Heart right ventricle (tissue), 16 donors: ENCODE measurements at regions not wholly inside any gene's neighbourhood (a gene's known extent, or its start where the extent isn't known, plus 50 kb on each side); places are given as distances from the start of the nearest gene placed in this dataset.

Experiments used
- ATAC-seq, 8 donors: fragments of 200-7000 bp; cut with Tn5 transposase; one replicate each; pipeline ENCODE4 v1.9.1; 2020; ENCODE audit warnings: mild to moderate bottlenecking in 8 of 8, moderate library complexity in 8 of 8, moderate number of reproducible peaks in 1 of 8
- DNase-seq, 2 donors: peaks; one replicate each; pipeline ENCODE4 v3.0.0-alpha.2; 2020
- H3K27ac ChIP-seq, 10 donors: fragments of 200-600 bp; sonication (generic) in 2 of 10; one replicate each; pipeline versions ENCODE4 v1.5.0 to v1.8.0; 2020 to 2022; ENCODE audit warnings: mild to moderate bottlenecking in 3 of 10
- H3K27me3 ChIP-seq, 7 donors: fragments of 200-600 bp; one replicate each; pipeline ENCODE4 v1.8.0; 2021 to 2022; ENCODE audit warnings: mild to moderate bottlenecking in 2 of 7
- H3K36me3 ChIP-seq, 9 donors: fragments of 200-600 bp; sonication (generic) in 1 of 9; one replicate each; pipeline versions ENCODE4 v1.5.0 to v1.8.0; 2020 to 2022; ENCODE audit warnings: mild to moderate bottlenecking in 2 of 9
- H3K4me1 ChIP-seq, 9 donors: fragments of 200-600 bp; sonication (generic) in 1 of 9; one replicate each; pipeline versions ENCODE4 v1.5.0 to v1.8.0; 2020 to 2022; ENCODE audit warnings: mild to moderate bottlenecking in 4 of 9
- H3K4me3 ChIP-seq, 10 donors: fragments of 200-600 bp; sonication (generic) in 2 of 10; one replicate each; pipeline versions ENCODE4 v1.5.0 to v1.8.0; 2020 to 2022; ENCODE audit warnings: mild to moderate bottlenecking in 7 of 10, moderate library complexity in 2 of 10
- H3K9me3 ChIP-seq, 11 donors: fragments of 200-600 bp in 10 of 11; sonication (generic) in 2 of 11; one replicate each; pipeline versions ENCODE4 v1.5.0 to v1.8.0; 2013 to 2022; ENCODE audit warnings: mild to moderate bottlenecking in 2 of 11, control low read depth in 1 of 11, moderate library complexity in 1 of 11
- WGBS, 2 donors: extraction: QIAGEN DNeasy Blood & Tissue Kit; methylation state at CpG; one replicate each; pipeline ENCODE4 v1.1.7; 2013; ENCODE audit warnings: inconsistent platforms in 1 of 2; 5-methylcytosine and 5-hydroxymethylcytosine counted together
- intact Hi-C, 10 donors: fragments of 100-400 bp; cut with DNase I; formaldehyde crosslinking; loops; one replicate each; pipeline versions ENCODE4 v1.11.1 to v1.14.2; 2022
- TF ChIP-seq, protein P1 (sequence below), 9 donors: fragments of 200-600 bp; sonication (generic) in 2 of 9; IDR thresholded peaks; one replicate each; pipeline versions ENCODE4 v1.5.0 to v1.8.0; 2021 to 2022; ENCODE audit warnings: antibody characterized with exemption in 9 of 9, mild to moderate bottlenecking in 5 of 9, moderate library complexity in 1 of 9
- donor health status: Arrhythmogenic right ventricular cardiomyopathy.
- donor health status: ischemic (EF 13 %, LVEDD 7.1; RV severe dilation, severe dysfunction).
- donor health status: healthy with polysubstance abuse.
- donor health status: DM: no; HTN: yes; CAD: no.
- donor health status: DM: no; HTN: no; CAD: no.
- donor health status: ischemic (EF 25% LVEDD 6.9; RV normal size, moderate dysfunction).
- donor health status: ischemic (EF 25% LVEDD 5.7; RV mildly dilated, moderate dysfunction).
- donor health status: healthy.
- donor health status: DM: yes; HTN: yes; CAD: no.
- donor health status: Ischemic cardiomyopathy.
- donor health status: ischemic (EF 35%, LVEDD 5.7; RV mildly dilated, moderate dysfunction).
- donor health status: nonischemic (EF 11% LVEDD 7.7; RV severe dilation, severe dysfunction).
- donor health status: DM: yes; HTN: yes; CAD: no.
- donor health status: PGD.
- donor health status: ischemic (EF 29% LVEDD 5.4; RV normal size, mild dysfunction).
- donor health status: nonischemic (EF 23%, LVEDD 6.1; RV moderate dilation, normal function).

DNA sequence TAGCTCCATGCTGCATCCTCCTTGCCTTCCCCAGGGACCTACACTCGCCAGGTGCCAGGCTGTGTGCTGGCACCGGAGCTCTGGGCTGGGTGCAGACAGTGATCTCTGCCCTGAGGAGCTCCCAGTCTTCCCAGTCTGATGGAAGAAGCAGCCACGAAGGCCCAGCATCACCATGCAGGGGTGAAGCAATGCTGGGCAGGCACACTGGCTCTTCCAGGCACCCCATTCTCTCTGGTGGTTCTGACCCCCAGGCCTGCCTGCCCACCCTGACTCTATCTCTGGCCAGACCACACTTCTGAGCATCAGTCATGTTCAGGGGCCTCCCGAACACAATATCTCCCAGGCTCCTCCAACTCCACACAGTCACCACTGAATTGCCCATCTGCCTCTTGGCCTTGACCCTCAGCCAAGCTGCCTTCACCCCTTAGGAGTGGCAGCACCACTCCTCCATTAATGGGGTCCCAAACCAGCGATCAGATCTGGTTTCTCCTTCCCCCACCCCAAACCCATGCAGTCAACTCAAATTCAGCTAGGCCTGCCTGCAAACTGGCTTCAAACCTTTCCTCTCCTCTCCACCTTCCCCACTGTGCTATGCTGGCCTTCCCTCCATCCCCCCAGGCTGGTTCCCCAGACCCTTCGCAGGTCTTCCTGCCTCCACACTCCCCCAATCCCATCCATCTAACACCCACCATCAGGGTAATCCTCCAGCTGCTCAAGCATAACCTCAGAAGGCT, 102.7 kb upstream of the MVB12B start:
- H3K9me3 ChIP-seq = peaks cover 0 to 16% (median 4%) of the 10 kb centered on the region in 11 donors
- peaks cover 12 to 78% (median 56%) of the 10 kb centered on the region in 7 donors for H3K27me3 ChIP-seq
- H3K27ac ChIP-seq = no peak overlapping the region
- intact Hi-C loops = loop anchor here in 5 of 10 donors (10.0 kb wide), 2 partner anchors 659 to 669 kb away; no protein-coding TSS in a partner anchor
- H3K36me3 ChIP-seq = no peaks in the 10 kb centered on the region
- ATAC-seq (no peak), DNase-seq (no peak)
- H3K4me3 ChIP-seq = no peak overlapping the region
- peaks cover 0 to 5% (median 0%) of the 10 kb centered on the region in 9 donors for H3K4me1 ChIP-seq
- 80 to 90% methylated on average over 6 of the region's 6 CpGs for WGBS, 2 donors
- TF ChIP-seq, protein P1, sequence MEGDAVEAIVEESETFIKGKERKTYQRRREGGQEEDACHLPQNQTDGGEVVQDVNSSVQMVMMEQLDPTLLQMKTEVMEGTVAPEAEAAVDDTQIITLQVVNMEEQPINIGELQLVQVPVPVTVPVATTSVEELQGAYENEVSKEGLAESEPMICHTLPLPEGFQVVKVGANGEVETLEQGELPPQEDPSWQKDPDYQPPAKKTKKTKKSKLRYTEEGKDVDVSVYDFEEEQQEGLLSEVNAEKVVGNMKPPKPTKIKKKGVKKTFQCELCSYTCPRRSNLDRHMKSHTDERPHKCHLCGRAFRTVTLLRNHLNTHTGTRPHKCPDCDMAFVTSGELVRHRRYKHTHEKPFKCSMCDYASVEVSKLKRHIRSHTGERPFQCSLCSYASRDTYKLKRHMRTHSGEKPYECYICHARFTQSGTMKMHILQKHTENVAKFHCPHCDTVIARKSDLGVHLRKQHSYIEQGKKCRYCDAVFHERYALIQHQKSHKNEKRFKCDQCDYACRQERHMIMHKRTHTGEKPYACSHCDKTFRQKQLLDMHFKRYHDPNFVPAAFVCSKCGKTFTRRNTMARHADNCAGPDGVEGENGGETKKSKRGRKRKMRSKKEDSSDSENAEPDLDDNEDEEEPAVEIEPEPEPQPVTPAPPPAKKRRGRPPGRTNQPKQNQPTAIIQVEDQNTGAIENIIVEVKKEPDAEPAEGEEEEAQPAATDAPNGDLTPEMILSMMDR (IDR thresholded peaks at IDR 0.05) = no peak

DNA sequence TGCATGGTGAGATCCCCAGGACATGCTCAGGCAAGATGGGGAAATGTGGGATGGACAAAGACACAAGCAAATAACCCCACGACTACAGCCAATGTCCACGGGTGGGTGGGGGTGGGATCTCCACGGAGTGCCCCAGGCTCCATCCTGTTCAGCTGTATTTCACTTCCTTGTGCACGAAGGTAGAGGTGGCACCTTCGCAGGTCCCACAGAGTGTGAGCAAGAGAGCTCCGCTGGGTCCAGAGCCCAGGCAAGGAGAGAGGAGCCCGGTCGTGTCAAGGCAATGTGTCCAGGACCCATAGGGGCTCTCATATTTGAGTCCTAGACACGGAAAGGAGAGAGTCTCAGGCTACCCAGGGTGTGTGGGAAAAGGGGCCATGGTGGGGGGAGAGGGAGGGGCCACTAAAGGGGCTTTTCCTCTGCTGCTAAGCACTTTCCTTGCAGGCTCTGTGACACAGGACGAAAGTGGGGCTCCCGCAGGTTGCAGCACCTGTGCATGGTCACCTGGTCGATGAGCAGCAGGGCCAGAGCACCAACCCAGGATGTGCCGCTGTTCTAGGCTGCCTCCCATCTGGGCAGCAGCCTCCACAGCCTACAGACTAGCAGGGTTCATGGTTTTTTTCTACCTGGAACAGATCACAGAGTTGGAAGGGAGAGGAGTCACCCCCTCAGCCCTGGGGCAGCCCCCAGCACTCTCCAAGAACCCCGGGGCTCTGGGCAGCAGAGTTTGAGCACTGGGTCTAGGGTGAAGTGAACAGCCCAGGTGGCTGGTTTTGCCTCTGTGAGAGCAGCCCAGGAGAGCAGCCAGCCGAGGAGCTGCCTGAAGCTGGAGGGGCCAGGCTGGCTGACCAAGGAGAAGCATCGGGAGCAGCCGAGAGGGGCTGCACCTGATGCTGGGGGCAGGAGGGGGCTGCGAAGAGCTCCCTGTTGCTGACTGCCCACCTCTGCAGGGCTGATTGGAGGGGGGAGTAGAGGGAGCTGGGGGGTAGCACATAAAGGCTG, 100.7 kb upstream of the MVB12B start:
- Histone ChIP-seq H3K4me3 (no peak overlapping the region), H3K4me1 (peaks cover 0 to 5% (median 0%) of the 10 kb centered on the region in 9 donors), H3K36me3 (no peaks in the 10 kb centered on the region), H3K27me3 (peaks cover 12 to 65% (median 44%) of the 10 kb centered on the region in 7 donors), H3K27ac (no peak overlapping the region), H3K9me3 (peaks cover 0 to 10% (median 3%) of the 10 kb centered on the region in 11 donors)
- DNase-seq (no peak), ATAC-seq (no peak)
- TF ChIP-seq, protein P1 (IDR thresholded peaks at IDR 0.05) = no peak
- WGBS, 2 donors = 74 to 78% methylated on average over 18 of the region's 18 CpGs
- intact Hi-C loops = loop anchor here in 7 of 10 donors (5.0 to 10.0 kb wide), 4 partner anchors 661 to 819 kb away; no protein-coding TSS in a partner anchor

DNA sequence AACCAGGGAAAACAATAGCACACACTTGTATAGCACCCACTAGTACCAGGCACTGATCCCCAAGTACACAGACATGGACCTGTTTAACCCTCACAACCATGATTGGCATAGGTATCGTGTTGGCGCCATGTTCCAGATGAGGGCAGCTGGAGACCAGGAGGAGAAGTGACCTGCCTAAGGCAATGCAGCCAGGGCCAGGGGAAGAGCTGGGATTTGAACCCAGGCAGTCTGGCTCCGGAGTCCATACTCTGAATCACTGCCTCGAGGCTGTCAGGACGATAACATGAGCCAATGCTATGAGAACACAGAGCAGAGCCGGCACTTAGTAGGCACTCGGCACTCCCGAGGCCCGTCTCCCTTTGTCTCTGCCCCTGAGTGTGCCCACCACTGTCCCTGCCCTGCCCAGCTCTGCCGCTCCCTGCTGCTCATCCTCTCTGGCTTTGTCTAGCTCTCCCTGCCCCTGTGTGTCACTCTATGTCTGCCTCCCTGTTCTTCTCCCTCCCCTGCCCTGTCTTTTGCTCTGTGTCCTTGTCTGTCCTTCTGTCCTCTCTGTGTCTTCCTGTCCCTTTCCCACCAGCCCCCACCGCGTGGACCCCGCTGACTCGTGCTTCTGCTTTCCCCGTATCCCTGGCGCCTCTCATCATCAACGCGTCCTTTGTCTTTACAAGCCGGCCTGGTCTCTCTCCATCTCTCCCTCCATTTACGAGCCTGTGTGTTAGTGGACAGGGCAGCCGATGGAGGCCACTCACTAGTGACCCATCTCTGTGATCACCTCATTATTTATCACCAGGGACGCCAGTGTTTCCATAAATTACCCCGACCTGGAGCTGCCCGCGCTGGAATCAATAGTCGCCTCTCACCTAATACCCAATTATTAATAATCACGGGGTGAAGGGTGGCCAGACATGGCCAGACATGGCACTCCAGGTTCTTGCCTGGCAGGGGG, 99.4 kb upstream of the MVB12B start:
- peaks cover 0 to 5% (median 0%) of the 10 kb centered on the region in 9 donors for H3K4me1 ChIP-seq
- H3K27ac ChIP-seq = no peak overlapping the region
- TF ChIP-seq, protein P1 (IDR thresholded peaks at IDR 0.05) = no peak
- H3K9me3 ChIP-seq = no peaks in the 10 kb centered on the region
- no peak overlapping the region for H3K4me3 ChIP-seq
- ATAC-seq (no peak), DNase-seq (no peak)
- intact Hi-C loops = loop anchor here in 7 of 10 donors (5.0 to 10.0 kb wide), 4 partner anchors 662 to 820 kb away; no protein-coding TSS in a partner anchor
- 82 to 86% methylated on average over 27 of the region's 27 CpGs for WGBS, 2 donors
- H3K36me3 ChIP-seq = no peaks in the 10 kb centered on the region
- peaks cover 12 to 52% (median 31%) of the 10 kb centered on the region in 7 donors for H3K27me3 ChIP-seq
